ENCODE measurements at regions not wholly inside any gene's neighbourhood (a gene's known extent, or its start where the extent isn't known, plus 50 kb on each side); places are given as distances from the start of the nearest gene placed in this dataset.
"Not testable (repeated sequence)": the region's sequence is repeated elsewhere in the genome, so short reads cannot be mapped to it uniquely, and the experiment has no call there.

DNA sequence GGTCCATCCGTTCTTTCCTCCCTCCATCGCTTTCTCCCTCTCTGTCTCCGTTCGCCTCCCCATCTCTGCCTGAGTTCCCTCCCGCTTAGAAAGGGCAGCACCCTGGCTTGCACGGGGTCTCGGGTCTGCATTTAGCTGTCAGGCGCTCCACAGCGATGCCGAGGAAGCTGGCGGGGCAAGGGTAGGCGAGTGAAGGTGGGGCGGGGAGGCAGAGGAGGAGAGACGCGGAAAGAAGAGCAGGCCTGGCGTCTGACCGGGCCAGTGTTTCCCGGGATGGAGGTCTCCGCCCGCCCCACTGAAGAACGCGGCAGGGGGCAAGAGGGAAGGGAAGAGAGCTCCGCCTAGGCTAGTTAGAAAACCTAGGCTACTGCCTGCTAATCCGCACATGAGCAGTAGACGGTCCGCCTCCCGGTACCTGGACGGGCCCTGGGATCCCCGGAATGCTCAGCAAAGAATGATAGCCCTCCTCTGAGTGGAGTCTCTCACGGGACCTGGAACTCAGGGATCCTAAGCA, 3922.5 kb upstream of the OR11H1 start:
- Mint-ChIP-seq H3K9me3 (ENCODE audit: unreplicated experiment) (peaks cover 66% of the 10 kb centered on the region), H3K27ac (ENCODE audit: unreplicated experiment) (no peak overlapping the region), H3K4me3 (ENCODE audit: unreplicated experiment) (no peak overlapping the region), H3K36me3 (ENCODE audit: low read depth, unreplicated experiment) (peaks cover 17% of the 10 kb centered on the region), H3K27me3 (ENCODE audit: unreplicated experiment) (peaks cover 22% of the 10 kb centered on the region), H3K4me1 (ENCODE audit: unreplicated experiment) (no peaks in the 10 kb centered on the region)
- TF ChIP-seq, protein P1, sequence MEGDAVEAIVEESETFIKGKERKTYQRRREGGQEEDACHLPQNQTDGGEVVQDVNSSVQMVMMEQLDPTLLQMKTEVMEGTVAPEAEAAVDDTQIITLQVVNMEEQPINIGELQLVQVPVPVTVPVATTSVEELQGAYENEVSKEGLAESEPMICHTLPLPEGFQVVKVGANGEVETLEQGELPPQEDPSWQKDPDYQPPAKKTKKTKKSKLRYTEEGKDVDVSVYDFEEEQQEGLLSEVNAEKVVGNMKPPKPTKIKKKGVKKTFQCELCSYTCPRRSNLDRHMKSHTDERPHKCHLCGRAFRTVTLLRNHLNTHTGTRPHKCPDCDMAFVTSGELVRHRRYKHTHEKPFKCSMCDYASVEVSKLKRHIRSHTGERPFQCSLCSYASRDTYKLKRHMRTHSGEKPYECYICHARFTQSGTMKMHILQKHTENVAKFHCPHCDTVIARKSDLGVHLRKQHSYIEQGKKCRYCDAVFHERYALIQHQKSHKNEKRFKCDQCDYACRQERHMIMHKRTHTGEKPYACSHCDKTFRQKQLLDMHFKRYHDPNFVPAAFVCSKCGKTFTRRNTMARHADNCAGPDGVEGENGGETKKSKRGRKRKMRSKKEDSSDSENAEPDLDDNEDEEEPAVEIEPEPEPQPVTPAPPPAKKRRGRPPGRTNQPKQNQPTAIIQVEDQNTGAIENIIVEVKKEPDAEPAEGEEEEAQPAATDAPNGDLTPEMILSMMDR (IDR thresholded peaks at IDR 0.05; ENCODE audit: unreplicated experiment): no peak
- no peak for DNase-seq (ENCODE audit: low spot score)

DNA sequence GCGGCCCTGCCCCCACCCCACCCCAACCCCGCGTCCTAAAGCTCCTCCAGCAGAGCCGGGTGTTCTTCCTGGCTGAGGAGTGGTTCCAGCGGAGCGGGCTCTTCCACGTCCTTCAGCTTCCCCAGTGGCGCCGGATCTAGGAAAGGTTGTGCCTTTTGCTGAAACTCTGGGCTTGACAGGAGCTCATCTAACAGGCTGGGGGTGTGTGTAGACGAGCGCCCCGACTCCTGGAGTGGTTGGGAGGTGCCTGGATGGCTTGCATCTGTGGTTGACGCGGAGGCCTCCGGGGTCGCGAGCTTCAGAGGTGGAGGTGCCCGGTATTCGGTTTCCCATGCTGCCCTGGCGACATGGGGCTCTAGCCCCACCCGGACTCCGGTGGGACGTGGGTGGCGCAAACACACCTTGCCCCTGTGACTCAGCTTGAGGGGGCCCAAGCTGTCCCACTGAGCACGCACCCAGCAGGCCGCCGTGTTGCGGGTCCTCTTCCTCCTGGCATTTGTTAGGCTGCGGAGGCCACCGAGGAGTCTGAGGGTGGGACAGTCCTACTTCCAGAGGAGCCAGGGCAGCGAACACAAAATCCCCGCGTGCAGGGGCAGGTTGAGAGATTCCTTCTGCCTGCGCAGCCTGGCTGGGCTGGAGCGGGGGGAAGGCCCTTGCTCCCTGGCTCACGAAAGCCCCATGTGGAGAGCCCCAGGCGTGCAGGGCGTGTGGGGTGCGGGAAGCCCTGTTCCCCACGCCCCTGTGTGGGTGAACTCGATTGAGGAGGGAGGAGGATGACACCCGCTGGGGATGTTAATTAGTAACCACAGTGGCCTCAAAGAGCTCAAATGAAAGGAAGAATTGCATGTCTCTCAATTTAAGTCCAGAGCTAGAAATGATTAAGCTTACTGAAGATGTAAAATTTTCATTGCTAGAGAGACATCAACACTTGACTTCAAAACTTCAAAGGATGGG, 3921.7 kb upstream of the OR11H1 start:
- H3K4me3 Mint-ChIP-seq (ENCODE audit: unreplicated experiment); H3K27ac Mint-ChIP-seq (ENCODE audit: unreplicated experiment); H3K4me1 Mint-ChIP-seq (ENCODE audit: unreplicated experiment); DNase-seq (ENCODE audit: low spot score): not testable (repeated sequence)
- Mint-ChIP-seq H3K27me3 (ENCODE audit: unreplicated experiment) (peaks cover 26% of the 10 kb centered on the region), H3K36me3 (ENCODE audit: low read depth, unreplicated experiment) (peaks cover 23% of the 10 kb centered on the region), H3K9me3 (ENCODE audit: unreplicated experiment) (peaks cover 70% of the 10 kb centered on the region)

DNA sequence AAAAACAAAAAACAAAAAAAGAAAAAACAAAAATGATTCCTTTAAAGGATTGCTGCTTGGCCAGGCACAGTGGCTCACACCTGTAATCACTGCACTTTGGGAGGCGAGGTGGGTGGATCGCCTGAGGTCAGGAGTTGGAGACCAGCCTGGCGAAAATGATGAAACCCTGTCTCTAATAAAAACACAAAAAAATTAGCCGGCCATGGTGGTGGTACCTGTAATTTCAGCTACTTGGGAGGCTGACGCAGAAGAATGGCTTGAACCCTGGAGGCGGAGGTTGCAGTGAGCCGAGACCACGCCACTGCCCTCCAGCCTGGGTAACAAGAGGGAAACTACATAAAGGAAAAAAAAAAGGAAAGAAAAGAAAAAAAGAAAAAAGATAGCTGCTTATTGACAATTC, 3920.8 kb upstream of the OR11H1 start:
- H3K36me3 Mint-ChIP-seq (ENCODE audit: low read depth, unreplicated experiment): peaks cover 27% of the 10 kb centered on the region
- not testable (repeated sequence) for DNase-seq (ENCODE audit: low spot score); H3K4me1 Mint-ChIP-seq (ENCODE audit: unreplicated experiment); H3K4me3 Mint-ChIP-seq (ENCODE audit: unreplicated experiment)
- H3K27ac Mint-ChIP-seq (ENCODE audit: unreplicated experiment): peak overlapping the region; percentile 42
- H3K27me3 Mint-ChIP-seq (ENCODE audit: unreplicated experiment): peaks cover 32% of the 10 kb centered on the region
- H3K9me3 Mint-ChIP-seq (ENCODE audit: unreplicated experiment): peaks cover 70% of the 10 kb centered on the region

DNA sequence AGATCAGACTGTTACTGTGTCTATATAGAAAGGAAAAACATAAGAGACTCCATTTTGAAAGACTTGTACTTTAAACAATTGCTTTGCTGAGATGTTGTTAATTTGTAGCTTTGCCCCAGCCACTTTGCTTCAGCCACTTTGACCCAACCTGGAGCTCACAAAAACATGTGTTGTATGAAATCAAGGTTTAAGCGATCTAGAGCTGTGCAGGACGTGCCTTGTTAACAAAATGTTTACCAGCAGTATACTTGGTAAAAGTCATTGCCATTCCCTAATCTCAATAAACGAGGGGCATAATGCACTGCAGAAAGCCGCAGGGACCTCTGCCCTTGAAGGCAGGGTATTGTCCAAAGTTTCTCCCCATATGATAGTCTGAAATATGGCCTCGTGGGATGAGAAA, 3919.5 kb upstream of the OR11H1 start:
- Mint-ChIP-seq H3K36me3 (ENCODE audit: low read depth, unreplicated experiment) (peaks cover 36% of the 10 kb centered on the region), H3K27me3 (ENCODE audit: unreplicated experiment) (peaks cover 39% of the 10 kb centered on the region)

DNA sequence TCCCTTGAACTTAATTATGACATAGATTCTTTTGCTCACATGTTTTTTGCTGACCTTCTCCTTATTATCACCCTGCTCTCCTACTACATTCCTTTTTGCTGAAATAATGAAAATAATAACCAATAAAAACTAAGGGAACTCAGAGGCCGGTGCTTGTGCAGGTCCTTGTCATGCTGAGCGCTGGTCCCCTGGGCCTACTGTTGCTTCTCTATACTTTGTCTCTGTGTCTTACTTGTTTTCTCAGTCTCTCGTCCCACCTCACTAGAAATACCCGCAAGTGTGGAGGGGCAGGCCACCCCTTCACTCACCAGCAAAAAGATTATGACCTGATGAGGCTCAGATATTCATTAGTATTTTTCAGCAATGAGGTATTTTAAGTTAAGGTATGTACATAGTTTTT, 3918.8 kb upstream of the OR11H1 start:
- Mint-ChIP-seq H3K27me3 (ENCODE audit: unreplicated experiment) (peaks cover 39% of the 10 kb centered on the region), H3K36me3 (ENCODE audit: low read depth, unreplicated experiment) (peaks cover 41% of the 10 kb centered on the region), H3K9me3 (ENCODE audit: unreplicated experiment) (peaks cover 84% of the 10 kb centered on the region)
- not testable (repeated sequence) for H3K4me1 Mint-ChIP-seq (ENCODE audit: unreplicated experiment); DNase-seq (ENCODE audit: low spot score); H3K27ac Mint-ChIP-seq (ENCODE audit: unreplicated experiment); H3K4me3 Mint-ChIP-seq (ENCODE audit: unreplicated experiment)

More for the DNA sequence above, 3919.5 kb upstream of the OR11H1 start:
- H3K4me1 Mint-ChIP-seq (ENCODE audit: unreplicated experiment); H3K27ac Mint-ChIP-seq (ENCODE audit: unreplicated experiment); DNase-seq (ENCODE audit: low spot score); H3K4me3 Mint-ChIP-seq (ENCODE audit: unreplicated experiment): not testable (repeated sequence)
- peaks cover 77% of the 10 kb centered on the region for H3K9me3 Mint-ChIP-seq (ENCODE audit: unreplicated experiment)

DNA sequence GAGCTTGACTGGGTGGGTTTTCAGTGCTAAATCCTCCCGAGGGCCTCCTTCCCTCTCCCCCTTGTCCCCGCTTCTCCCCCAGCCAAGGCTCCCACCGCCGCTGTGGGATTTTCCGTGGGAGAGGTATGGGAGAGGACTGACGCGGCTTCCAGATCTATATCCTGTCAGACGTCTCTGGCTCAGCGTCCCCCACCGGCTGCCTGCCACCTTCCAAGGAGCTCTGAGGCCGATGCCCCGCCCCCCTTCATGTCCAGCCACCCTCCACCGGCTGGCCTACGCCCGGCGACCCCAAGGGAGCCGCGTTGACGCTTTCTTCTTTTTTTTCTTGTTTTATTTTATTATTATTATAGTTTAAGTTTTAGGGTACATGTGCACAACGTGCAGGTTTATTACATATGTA, 3916.7 kb upstream of the OR11H1 start:
- peaks cover 91% of the 10 kb centered on the region for H3K9me3 Mint-ChIP-seq (ENCODE audit: unreplicated experiment)
- DNase-seq (ENCODE audit: low spot score); H3K4me1 Mint-ChIP-seq (ENCODE audit: unreplicated experiment); H3K4me3 Mint-ChIP-seq (ENCODE audit: unreplicated experiment); H3K27ac Mint-ChIP-seq (ENCODE audit: unreplicated experiment): not testable (repeated sequence)
- peaks cover 53% of the 10 kb centered on the region for H3K36me3 Mint-ChIP-seq (ENCODE audit: low read depth, unreplicated experiment)
- peaks cover 42% of the 10 kb centered on the region for H3K27me3 Mint-ChIP-seq (ENCODE audit: unreplicated experiment)

DNA sequence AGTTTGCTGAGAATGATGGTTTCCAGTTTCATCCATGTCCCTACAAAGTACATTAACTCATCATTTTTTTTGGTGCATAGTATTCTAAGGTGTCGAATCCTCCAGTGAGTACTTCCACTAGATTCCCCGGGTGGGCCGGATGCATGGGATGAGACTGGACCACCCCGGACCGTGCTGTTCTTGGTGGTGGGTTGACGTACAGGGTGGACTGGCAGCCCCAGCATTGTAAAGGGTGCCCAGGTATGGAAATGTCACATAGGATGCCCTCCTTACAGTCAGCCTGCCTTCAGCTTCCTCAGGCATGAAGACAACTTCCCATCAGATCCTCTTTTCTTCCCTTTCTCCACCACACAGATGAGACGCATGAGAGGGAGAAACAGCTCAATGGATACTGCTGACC, 3916.1 kb upstream of the OR11H1 start:
- H3K36me3 Mint-ChIP-seq (ENCODE audit: low read depth, unreplicated experiment): peaks cover 56% of the 10 kb centered on the region
- H3K27me3 Mint-ChIP-seq (ENCODE audit: unreplicated experiment): peaks cover 42% of the 10 kb centered on the region
- not testable (repeated sequence) for DNase-seq (ENCODE audit: low spot score); H3K4me1 Mint-ChIP-seq (ENCODE audit: unreplicated experiment)
- peak overlapping the region; percentile 38 for H3K4me3 Mint-ChIP-seq (ENCODE audit: unreplicated experiment)
- peak overlapping the region; percentile 82 for H3K27ac Mint-ChIP-seq (ENCODE audit: unreplicated experiment)
- H3K9me3 Mint-ChIP-seq (ENCODE audit: unreplicated experiment): peaks cover 91% of the 10 kb centered on the region

DNA sequence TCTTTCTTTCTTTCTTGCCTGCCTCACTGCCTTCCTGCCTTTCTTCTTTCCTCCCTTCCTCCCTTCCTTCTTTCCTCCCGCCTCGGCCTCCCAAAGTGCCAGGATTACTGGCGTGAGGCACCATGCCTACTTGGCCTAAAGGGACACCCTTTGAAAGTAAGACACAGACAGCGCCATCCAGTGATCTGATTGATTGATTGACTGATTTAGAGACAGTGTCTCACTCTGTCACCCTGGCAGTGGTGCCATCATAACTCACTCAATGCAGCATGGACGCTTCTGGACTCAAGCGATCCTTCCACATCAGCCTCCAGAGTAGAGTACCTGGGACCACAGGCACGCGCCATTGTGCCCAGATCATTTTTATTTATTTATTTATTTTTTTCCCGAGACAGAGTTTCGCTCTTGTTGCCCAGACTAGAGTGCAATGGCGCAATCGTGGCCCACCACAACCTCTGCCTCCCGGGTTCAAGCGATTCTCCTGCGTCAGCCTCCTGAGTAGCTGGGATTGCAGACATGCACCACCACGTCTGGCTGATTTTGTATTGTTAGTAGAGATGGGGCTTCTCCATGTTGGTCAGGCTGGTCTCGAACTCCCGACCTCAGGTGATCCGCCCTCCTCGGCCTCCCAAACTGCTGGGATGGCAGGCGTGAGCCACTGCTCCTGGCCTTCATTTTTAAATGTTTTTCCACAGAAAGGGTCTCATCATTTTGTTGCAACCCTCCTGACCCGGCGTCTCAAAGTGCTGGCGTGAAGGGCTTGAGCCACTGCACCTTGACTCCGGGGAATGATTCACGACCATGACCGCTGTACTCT, 3914.7 kb upstream of the OR11H1 start:
- Mint-ChIP-seq H3K27me3 (ENCODE audit: unreplicated experiment) (peaks cover 50% of the 10 kb centered on the region), H3K36me3 (ENCODE audit: low read depth, unreplicated experiment) (peaks cover 61% of the 10 kb centered on the region), H3K9me3 (ENCODE audit: unreplicated experiment) (peaks cover 89% of the 10 kb centered on the region), H3K4me3 (ENCODE audit: unreplicated experiment) (peak overlapping the region; percentile 8)
- H3K4me1 Mint-ChIP-seq (ENCODE audit: unreplicated experiment); H3K27ac Mint-ChIP-seq (ENCODE audit: unreplicated experiment); DNase-seq (ENCODE audit: low spot score): not testable (repeated sequence)

All from endothelial cell (in vitro differentiated cells).